ENCODE measurements at regions not wholly inside any gene's neighbourhood (a gene's known extent, or its start where the extent isn't known, plus 50 kb on each side); places are given as distances from the start of the nearest gene placed in this dataset.

- POLR2A ChIA-PET, result no interaction called here
- no peak for FAIRE-seq
Measured at GRCh38 chr12:67926063-67926462, 63.2 kb upstream of the IFNG-AS1 start.

More at GRCh38 chr12:67926063-67926462, 63.2 kb upstream of the IFNG-AS1 start:
- no peaks in the 10 kb centered on the region for H3K9me3 ChIP-seq (ENCODE audit: low read length)
- H3K4me1 ChIP-seq (ENCODE audit: insufficient read depth, low read length), result no peaks in the 10 kb centered on the region
- TF ChIP-seq ATF2 (CRISPR knock-in tag; IDR thresholded peaks at IDR 0.05) (no peak), RBFOX2 (IDR thresholded peaks at IDR 0.05; ENCODE audit: low read depth, low read length) (no peak), MXD1 (CRISPR knock-in tag; IDR thresholded peaks at IDR 0.05) (no peak), MED13 (CRISPR knock-in tag; IDR thresholded peaks at IDR 0.05) (no peak), FOXO4 (CRISPR knock-in tag; conservative IDR thresholded peaks at IDR 0.05) (no peak), ZC3H4 (CRISPR knock-in tag; IDR thresholded peaks at IDR 0.05; ENCODE audit: borderline replicate concordance) (no peak), HHEX (CRISPR knock-in tag; IDR thresholded peaks at IDR 0.05) (no peak)
- TF ChIP-seq, protein P1, sequence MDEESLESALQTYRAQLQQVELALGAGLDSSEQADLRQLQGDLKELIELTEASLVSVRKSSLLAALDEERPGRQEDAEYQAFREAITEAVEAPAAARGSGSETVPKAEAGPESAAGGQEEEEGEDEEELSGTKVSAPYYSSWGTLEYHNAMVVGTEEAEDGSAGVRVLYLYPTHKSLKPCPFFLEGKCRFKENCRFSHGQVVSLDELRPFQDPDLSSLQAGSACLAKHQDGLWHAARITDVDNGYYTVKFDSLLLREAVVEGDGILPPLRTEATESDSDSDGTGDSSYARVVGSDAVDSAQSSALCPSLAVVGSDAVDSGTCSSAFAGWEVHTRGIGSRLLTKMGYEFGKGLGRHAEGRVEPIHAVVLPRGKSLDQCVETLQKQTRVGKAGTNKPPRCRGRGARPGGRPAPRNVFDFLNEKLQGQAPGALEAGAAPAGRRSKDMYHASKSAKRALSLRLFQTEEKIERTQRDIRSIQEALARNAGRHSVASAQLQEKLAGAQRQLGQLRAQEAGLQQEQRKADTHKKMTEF (CRISPR knock-in tag; IDR thresholded peaks at IDR 0.05), result no peak
- no peak for DNase-seq (ENCODE audit: low spot score)
- ATAC-seq, result no peak
- CTCF ChIA-PET (ENCODE audit: low intra/inter-chr PET ratio, low total read pairs), result no interaction called here
- no peak overlapping the region for H2AFZ ChIP-seq (ENCODE audit: low read length)
- no peak overlapping the region for H3K4me2 ChIP-seq (ENCODE audit: low read depth, low read length)
- H3K9ac ChIP-seq (ENCODE audit: insufficient read depth, low read depth, low read length), result no peak overlapping the region
- in situ Hi-C loops (cut with HindIII; ENCODE audit: extremely low pct_ligation_motif_present, low pct_unique_long_range_greater_than_20kb), result no loop called here
- H3K79me2 ChIP-seq (ENCODE audit: insufficient read depth, low read length), result no peaks in the 10 kb centered on the region
- WGBS (ENCODE audit: low lambda C conversion rate), result 4% methylated on average over 3 of the region's 3 CpGs
- intact Hi-C loops (cut with micrococcal nuclease; ENCODE audit: unreplicated experiment), result no loop called here
- BruUV-seq (replicated peaks), result no TSS peak
- H4K20me1 ChIP-seq (ENCODE audit: insufficient read depth, low read length), result no peaks in the 10 kb centered on the region
- H3K36me3 ChIP-seq (replicated peaks in 1 of 2; ENCODE audit: control insufficient read depth in 1 of 2, insufficient read depth in 2 of 2, low read length in 2 of 2), result no peaks in the 10 kb centered on the region
- H3K27me3 ChIP-seq (ENCODE audit: control insufficient read depth in 1 of 2, insufficient read depth in 2 of 2, low read length in 2 of 2), result no peaks in the 10 kb centered on the region; a peak in 1 of 5 replicates
- H3K4me3 ChIP-seq (replicated peaks in 1 of 3; ENCODE audit: insufficient read depth in 1 of 3, low read depth in 2 of 3, low read length in 3 of 3), result no peak overlapping the region
- no peak overlapping the region for H3K27ac ChIP-seq (ENCODE audit: extremely low read length, insufficient read depth, low read length)
